Tibial nerve (tissue), 4 donors: ENCODE measurements at regions not wholly inside any gene's neighbourhood (a gene's known extent, or its start where the extent isn't known, plus 50 kb on each side); places are given as distances from the start of the nearest gene placed in this dataset.

Experiments
- DNase-seq, 2 donors: peaks; one replicate each; pipeline ENCODE4 v3.0.0-alpha.2; 2019; ENCODE audit warnings: low spot score in 2 of 2
- H3K27ac ChIP-seq, 4 donors: fragments of 200-600 bp; sonication (generic) in 3 of 4; one replicate each; pipeline ENCODE4 v1.5.1; 2017 to 2019; ENCODE audit warnings: mild to moderate bottlenecking in 1 of 4
- H3K27me3 ChIP-seq, 2 donors: fragments of 200-600 bp; sonication (generic) in 1 of 2; one replicate each; pipeline versions ENCODE4 v1.5.1 to v1.6.0; 2017 to 2019
- H3K36me3 ChIP-seq, 3 donors: fragments of 200-600 bp; sonication (generic); one replicate each; pipeline ENCODE4 v1.5.1; 2018 to 2019
- H3K4me1 ChIP-seq, 4 donors: fragments of 200-600 bp; sonication (generic) in 3 of 4; one replicate each; pipeline ENCODE4 v1.5.1; 2017 to 2019
- H3K4me3 ChIP-seq, 4 donors: fragments of 200-600 bp; sonication (generic) in 3 of 4; one replicate each; pipeline ENCODE4 v1.5.1; 2017 to 2019; ENCODE audit warnings: mild to moderate bottlenecking in 1 of 4, moderate library complexity in 1 of 4
- H3K9me3 ChIP-seq, 4 donors: fragments of 200-600 bp; sonication (generic) in 3 of 4; one replicate each; pipeline ENCODE4 v1.5.1; 2017 to 2019
- CTCF ChIP-seq, 5 experiments: fragments of 200-600 bp in 3 of 5; fragments of 450-650 bp in 2 of 5; sonication (generic) in 3 of 5; IDR thresholded peaks; one replicate each; pipeline ENCODE4 v1.5.1; 2016 to 2019; ENCODE audit warnings: antibody characterized with exemption in 5 of 5, mild to moderate bottlenecking in 3 of 5, moderate library complexity in 2 of 5
- EP300 ChIP-seq, 2 donors: sonication (generic); formaldehyde crosslinking; IDR thresholded peaks; one replicate each; pipeline ENCODE4 v1.6.1; 2017; ENCODE audit warnings: antibody characterized with exemption in 2 of 2, mild to moderate bottlenecking in 1 of 2
- POLR2A ChIP-seq, 2 donors: fragments of 450-650 bp; IDR thresholded peaks; one replicate each; pipeline ENCODE4 v1.6.1; 2017; ENCODE audit warnings: antibody characterized with exemption in 2 of 2, mild to moderate bottlenecking in 2 of 2, moderate library complexity in 2 of 2
- WGBS, 2 donors: methylation state at CpG; one replicate each; pipeline ENCODE4 v1.1.5; 2018; 5-methylcytosine and 5-hydroxymethylcytosine counted together

- WGBS, 2 donors: 86% methylated on average over 11 of the region's 11 CpGs
Measured at GRCh38 chr20:23232679-23233308, 117.8 kb upstream of the NXT1 start.

GRCh38 chr20:23232219-23232581, 118.4 kb upstream of the NXT1 start:
- Histone ChIP-seq H3K27me3 (no peaks in the 10 kb centered on the region), H3K27ac (no peak overlapping the region), H3K4me3 (no peak overlapping the region), H3K36me3 (no peaks in the 10 kb centered on the region), H3K4me1 (peaks cover 0 to 24% (median 2%) of the 10 kb centered on the region in 4 donors), H3K9me3 (peaks cover 0 to 6% (median 0%) of the 10 kb centered on the region in 4 donors)
- DNase-seq: no peak
- 81 to 89% methylated on average over 4 of the region's 4 CpGs for WGBS, 2 donors
- TF ChIP-seq CTCF (IDR thresholded peaks at IDR 0.05) (no peak), POLR2A (IDR thresholded peaks at IDR 0.05) (no peak), EP300 (IDR thresholded peaks at IDR 0.05) (no peak)

More at GRCh38 chr20:23232679-23233308, 117.8 kb upstream of the NXT1 start:
- no peak overlapping the region for H3K4me3 ChIP-seq
- no peak overlapping the region for H3K27ac ChIP-seq
- H3K9me3 ChIP-seq: peaks cover 0 to 6% (median 0%) of the 10 kb centered on the region in 4 donors
- no peaks in the 10 kb centered on the region for H3K36me3 ChIP-seq
- DNase-seq: no peak
- H3K4me1 ChIP-seq: peaks cover 0 to 18% (median 2%) of the 10 kb centered on the region in 4 donors
- TF ChIP-seq POLR2A (IDR thresholded peaks at IDR 0.05): no peak
- no peaks in the 10 kb centered on the region for H3K27me3 ChIP-seq

GRCh38 chr20:23231561-23232218, 118.9 kb upstream of the NXT1 start:
- 83 to 86% methylated on average over 6 of the region's 6 CpGs for WGBS, 2 donors
- no peaks in the 10 kb centered on the region for H3K36me3 ChIP-seq
- no peak for DNase-seq
- TF ChIP-seq POLR2A (IDR thresholded peaks at IDR 0.05): no peak
- TF ChIP-seq CTCF (IDR thresholded peaks at IDR 0.05): no peak
- TF ChIP-seq EP300 (IDR thresholded peaks at IDR 0.05): no peak
- H3K27ac ChIP-seq: no peak overlapping the region
- peaks cover 0 to 6% (median 0%) of the 10 kb centered on the region in 4 donors for H3K9me3 ChIP-seq
- no peak overlapping the region for H3K4me3 ChIP-seq
- no peaks in the 10 kb centered on the region for H3K27me3 ChIP-seq
- H3K4me1 ChIP-seq: peaks cover 0 to 29% (median 3%) of the 10 kb centered on the region in 4 donors

GRCh38 chr20:23230766-23231385, 119.7 kb upstream of the NXT1 start:
- H3K36me3 ChIP-seq: no peaks in the 10 kb centered on the region
- TF ChIP-seq CTCF (IDR thresholded peaks at IDR 0.05) (no peak), EP300 (IDR thresholded peaks at IDR 0.05) (no peak)
- H3K4me3 ChIP-seq: no peak overlapping the region
- peaks cover 0 to 37% (median 7%) of the 10 kb centered on the region in 4 donors for H3K4me1 ChIP-seq
- WGBS, 2 donors: 76 to 85% methylated on average over 16 of the region's 16 CpGs
- H3K9me3 ChIP-seq: peaks cover 0 to 6% (median 0%) of the 10 kb centered on the region in 4 donors
- no peak overlapping the region for H3K27ac ChIP-seq
- DNase-seq: no peak
- H3K27me3 ChIP-seq: no peaks in the 10 kb centered on the region

- TF ChIP-seq CTCF (IDR thresholded peaks at IDR 0.05): no peak
- TF ChIP-seq EP300 (IDR thresholded peaks at IDR 0.05): no peak
- TF ChIP-seq POLR2A (IDR thresholded peaks at IDR 0.05): no peak
Measured at GRCh38 chr20:23229989-23230388, 120.6 kb upstream of the NXT1 start.

More at GRCh38 chr20:23229989-23230388, 120.6 kb upstream of the NXT1 start:
- no peak for DNase-seq
- no peaks in the 10 kb centered on the region for H3K27me3 ChIP-seq
- no peaks in the 10 kb centered on the region for H3K36me3 ChIP-seq
- H3K4me1 ChIP-seq: peaks cover 0 to 43% (median 15%) of the 10 kb centered on the region in 4 donors
- H3K4me3 ChIP-seq: no peak overlapping the region
- H3K27ac ChIP-seq: no peak overlapping the region
- peaks cover 0 to 6% (median 0%) of the 10 kb centered on the region in 4 donors for H3K9me3 ChIP-seq
- 83 to 89% methylated on average over 3 of the region's 3 CpGs for WGBS, 2 donors
